Nephron progenitor cell (in vitro differentiated cells): ENCODE measurements at regions not wholly inside any gene's neighbourhood (a gene's known extent, or its start where the extent isn't known, plus 50 kb on each side); places are given as distances from the start of the nearest gene placed in this dataset.
"Not testable (repeated sequence)": the region's sequence is repeated elsewhere in the genome, so short reads cannot be mapped to it uniquely, and the experiment has no call there.

Source experiments
- DNase-seq: peaks from one replicate; pipeline ENCODE4 v3.0.0; 2021
- H3K27ac Mint-ChIP-seq: 2 replicates; pipeline ENCODE4 v1.8.0; 2021; ENCODE audit warnings: mild to moderate bottlenecking, moderate library complexity, mixed read lengths
- H3K27me3 Mint-ChIP-seq: 2 replicates; pipeline ENCODE4 v1.8.0; 2021; ENCODE audit warnings: mild to moderate bottlenecking, low read depth, mixed read lengths; ENCODE audit not compliant: poor library complexity
- H3K36me3 Mint-ChIP-seq: 2 replicates; pipeline ENCODE4 v1.8.0; 2021; ENCODE audit warnings: low read depth, mixed read lengths
- H3K4me1 Mint-ChIP-seq: 2 replicates; pipeline ENCODE4 v1.8.0; 2021; ENCODE audit warnings: mixed read lengths
- H3K4me3 Mint-ChIP-seq: 2 replicates; pipeline ENCODE4 v1.8.0; 2021; ENCODE audit warnings: mild to moderate bottlenecking, moderate library complexity, mixed read lengths
- H3K9me3 Mint-ChIP-seq: 2 replicates; pipeline ENCODE4 v1.8.0; 2021; ENCODE audit warnings: mild to moderate bottlenecking, moderate library complexity, mixed read lengths
- CTCF ChIP-seq: fragments of 200-600 bp; sonication (generic); IDR thresholded peaks from 2 replicates; pipeline ENCODE4 v1.5.0; 2021; ENCODE audit warnings: antibody characterized with exemption

GRCh38 chr11:26865703-26866102, 128.2 kb upstream of the FIBIN start:
- Mint-ChIP-seq H3K27ac (no peak overlapping the region), H3K27me3 (no peaks in the 10 kb centered on the region), H3K4me3 (no peak overlapping the region), H3K9me3 (peaks cover 5% of the 10 kb centered on the region), H3K36me3 (no peaks in the 10 kb centered on the region), H3K4me1 (no peaks in the 10 kb centered on the region)
- no peak for DNase-seq
- TF ChIP-seq CTCF: no peak

GRCh38 chr11:26867286-26867685, 126.6 kb upstream of the FIBIN start:
- no peaks in the 10 kb centered on the region for H3K4me1 Mint-ChIP-seq
- H3K27ac Mint-ChIP-seq: no peak overlapping the region
- no peaks in the 10 kb centered on the region for H3K36me3 Mint-ChIP-seq
- H3K4me3 Mint-ChIP-seq: no peak overlapping the region
- peaks cover 5% of the 10 kb centered on the region for H3K9me3 Mint-ChIP-seq
- DNase-seq: no peak
- TF ChIP-seq CTCF: no peak
- H3K27me3 Mint-ChIP-seq: no peaks in the 10 kb centered on the region

- no peaks in the 10 kb centered on the region for H3K4me1 Mint-ChIP-seq
- H3K9me3 Mint-ChIP-seq: peaks cover 47% of the 10 kb centered on the region
- no peak overlapping the region for H3K4me3 Mint-ChIP-seq
- no peak for DNase-seq
- no peaks in the 10 kb centered on the region for H3K27me3 Mint-ChIP-seq
- H3K27ac Mint-ChIP-seq: no peak overlapping the region
- TF ChIP-seq CTCF: no peak
- H3K36me3 Mint-ChIP-seq: no peaks in the 10 kb centered on the region
Observed at GRCh38 chr11:26878959-26879581, 114.8 kb upstream of the FIBIN start.

GRCh38 chr11:26882363-26882880, 111.5 kb upstream of the FIBIN start:
- not testable (repeated sequence) for H3K27me3 Mint-ChIP-seq, DNase-seq, H3K36me3 Mint-ChIP-seq, H3K4me1 Mint-ChIP-seq, H3K4me3 Mint-ChIP-seq, H3K27ac Mint-ChIP-seq
- peaks cover 38% of the 10 kb centered on the region for H3K9me3 Mint-ChIP-seq

- TF ChIP-seq CTCF: no peak
- peaks cover 5% of the 10 kb centered on the region for H3K9me3 Mint-ChIP-seq
- no peaks in the 10 kb centered on the region for H3K36me3 Mint-ChIP-seq
- H3K4me3 Mint-ChIP-seq: no peak overlapping the region
- DNase-seq: no peak
- H3K4me1 Mint-ChIP-seq: no peaks in the 10 kb centered on the region
- H3K27ac Mint-ChIP-seq: no peak overlapping the region
- H3K27me3 Mint-ChIP-seq: no peaks in the 10 kb centered on the region
Observed at GRCh38 chr11:26891501-26891900, 102.4 kb upstream of the FIBIN start.

GRCh38 chr11:26896719-26897118, 97.2 kb upstream of the FIBIN start:
- no peak overlapping the region for H3K27ac Mint-ChIP-seq
- TF ChIP-seq CTCF: no peak
- no peak overlapping the region for H3K4me3 Mint-ChIP-seq
- H3K9me3 Mint-ChIP-seq: no peaks in the 10 kb centered on the region
- no peak for DNase-seq
- H3K4me1 Mint-ChIP-seq: no peaks in the 10 kb centered on the region
- H3K36me3 Mint-ChIP-seq: no peaks in the 10 kb centered on the region
- H3K27me3 Mint-ChIP-seq: no peaks in the 10 kb centered on the region
